ENCODE measurements at regions not wholly inside any gene's neighbourhood (a gene's known extent, or its start where the extent isn't known, plus 50 kb on each side); places are given as distances from the start of the nearest gene placed in this dataset.

GRCh38 chr2:181320638-181321037 is 136.5 kb upstream of the ITGA4 start:
- TF ChIP-seq CTCF (IDR thresholded peaks at IDR 0.05; ENCODE audit: borderline replicate concordance, extremely low read depth, low read length, poor library complexity, severe bottlenecking) (no peak), EZH2 (IDR thresholded peaks at IDR 0.05; ENCODE audit: borderline replicate concordance, low read depth, low read length, severe bottlenecking) (no peak)
